ENCODE measurements at regions not wholly inside any gene's neighbourhood (a gene's known extent, or its start where the extent isn't known, plus 50 kb on each side); places are given as distances from the start of the nearest gene placed in this dataset.

GRCh38 chr7:136230210-136230609 lies 253.1 kb upstream of the MTPN start:
- 48% methylated on average over 1 of the region's 1 CpG for WGBS
- Histone ChIP-seq H3K9me3 (ENCODE audit: control insufficient read depth in 4 of 4, low read length in 3 of 4) (no peaks in the 10 kb centered on the region), H3K9ac (ENCODE audit: low read depth in 1 of 2, low read length in 2 of 2) (no peak overlapping the region), H3K36me3 (ENCODE audit: control insufficient read depth in 4 of 4, insufficient read depth in 3 of 4, low read depth in 1 of 4, low read length in 3 of 4) (no peaks in the 10 kb centered on the region), H3K27ac (ENCODE audit: low read depth in 1 of 2, low read length in 2 of 2) (no peak overlapping the region), H3K27me3 (ENCODE audit: control insufficient read depth in 4 of 4, insufficient read depth in 4 of 4, low read length in 3 of 4) (no peaks in the 10 kb centered on the region), H3K4me3 (ENCODE audit: low read depth in 1 of 3, low read length in 3 of 3) (no peak overlapping the region), H3K4me1 (ENCODE audit: control insufficient read depth in 4 of 4, insufficient read depth in 4 of 4, low read length in 3 of 4) (no peaks in the 10 kb centered on the region)
- no peak for DNase-seq (ENCODE audit: low spot score)
- TF ChIP-seq FOXA1 (IDR thresholded peaks at IDR 0.05) = no peak
- no peak for TF ChIP-seq NR2F2 (IDR thresholded peaks at IDR 0.05)
- TF ChIP-seq REST (IDR thresholded peaks at IDR 0.05) = no peak
- no peak for TF ChIP-seq JUND (IDR thresholded peaks at IDR 0.05)
- TF ChIP-seq HNF4G (IDR thresholded peaks at IDR 0.05) = no peak
- TF ChIP-seq YY1 (IDR thresholded peaks at IDR 0.05) = no peak
- TF ChIP-seq, protein P1, sequence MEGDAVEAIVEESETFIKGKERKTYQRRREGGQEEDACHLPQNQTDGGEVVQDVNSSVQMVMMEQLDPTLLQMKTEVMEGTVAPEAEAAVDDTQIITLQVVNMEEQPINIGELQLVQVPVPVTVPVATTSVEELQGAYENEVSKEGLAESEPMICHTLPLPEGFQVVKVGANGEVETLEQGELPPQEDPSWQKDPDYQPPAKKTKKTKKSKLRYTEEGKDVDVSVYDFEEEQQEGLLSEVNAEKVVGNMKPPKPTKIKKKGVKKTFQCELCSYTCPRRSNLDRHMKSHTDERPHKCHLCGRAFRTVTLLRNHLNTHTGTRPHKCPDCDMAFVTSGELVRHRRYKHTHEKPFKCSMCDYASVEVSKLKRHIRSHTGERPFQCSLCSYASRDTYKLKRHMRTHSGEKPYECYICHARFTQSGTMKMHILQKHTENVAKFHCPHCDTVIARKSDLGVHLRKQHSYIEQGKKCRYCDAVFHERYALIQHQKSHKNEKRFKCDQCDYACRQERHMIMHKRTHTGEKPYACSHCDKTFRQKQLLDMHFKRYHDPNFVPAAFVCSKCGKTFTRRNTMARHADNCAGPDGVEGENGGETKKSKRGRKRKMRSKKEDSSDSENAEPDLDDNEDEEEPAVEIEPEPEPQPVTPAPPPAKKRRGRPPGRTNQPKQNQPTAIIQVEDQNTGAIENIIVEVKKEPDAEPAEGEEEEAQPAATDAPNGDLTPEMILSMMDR (IDR thresholded peaks at IDR 0.05; ENCODE audit: low read depth, low read length, missing input control) = no peak
- TF ChIP-seq, protein P2, sequence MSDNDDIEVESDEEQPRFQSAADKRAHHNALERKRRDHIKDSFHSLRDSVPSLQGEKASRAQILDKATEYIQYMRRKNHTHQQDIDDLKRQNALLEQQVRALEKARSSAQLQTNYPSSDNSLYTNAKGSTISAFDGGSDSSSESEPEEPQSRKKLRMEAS (IDR thresholded peaks at IDR 0.05) = no peak
- TF ChIP-seq HNF4A (conservative IDR thresholded peaks at IDR 0.05) = no peak
- TF ChIP-seq ATF3 (IDR thresholded peaks at IDR 0.05) = no peak
- TF ChIP-seq GABPA (IDR thresholded peaks at IDR 0.05 in 1 of 2, conservative IDR thresholded peaks at IDR 0.05 in 1 of 2) = no peak

DNA sequence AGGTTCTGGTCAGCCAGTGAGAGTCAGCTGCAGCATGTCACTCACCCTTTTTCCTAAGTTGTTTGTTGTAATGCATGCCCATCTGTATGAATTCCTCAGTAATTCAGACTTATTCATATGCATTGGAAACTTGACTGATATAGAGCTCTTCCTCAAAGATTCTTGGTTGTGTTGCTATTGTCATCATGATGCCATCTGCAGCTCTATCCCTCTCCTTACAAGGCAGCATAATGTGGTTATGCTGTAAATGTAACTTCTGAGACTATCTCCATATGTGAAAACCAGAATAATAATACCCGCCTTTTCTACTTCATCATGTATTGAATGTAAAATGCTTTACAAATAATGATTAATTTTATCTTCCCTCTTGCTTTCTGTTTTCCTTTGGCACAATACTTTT lies 252.6 kb upstream of the MTPN start:
- Histone ChIP-seq H3K4me1 (ENCODE audit: control insufficient read depth in 4 of 4, insufficient read depth in 4 of 4, low read length in 3 of 4) (no peaks in the 10 kb centered on the region), H3K27ac (ENCODE audit: low read depth in 1 of 2, low read length in 2 of 2) (no peak overlapping the region), H3K36me3 (ENCODE audit: control insufficient read depth in 4 of 4, insufficient read depth in 3 of 4, low read depth in 1 of 4, low read length in 3 of 4) (no peaks in the 10 kb centered on the region), H3K9me3 (ENCODE audit: control insufficient read depth in 4 of 4, low read length in 3 of 4) (no peaks in the 10 kb centered on the region), H3K9ac (ENCODE audit: low read depth in 1 of 2, low read length in 2 of 2) (no peak overlapping the region), H3K27me3 (ENCODE audit: control insufficient read depth in 4 of 4, insufficient read depth in 4 of 4, low read length in 3 of 4) (no peaks in the 10 kb centered on the region), H3K4me3 (ENCODE audit: low read depth in 1 of 3, low read length in 3 of 3) (no peak overlapping the region)
- no peak for DNase-seq (ENCODE audit: low spot score)
- TF ChIP-seq HNF4A (conservative IDR thresholded peaks at IDR 0.05) (no peak), FOXA1 (IDR thresholded peaks at IDR 0.05) (no peak)
- WGBS = 90% methylated on average over 1 of the region's 1 CpG

DNA sequence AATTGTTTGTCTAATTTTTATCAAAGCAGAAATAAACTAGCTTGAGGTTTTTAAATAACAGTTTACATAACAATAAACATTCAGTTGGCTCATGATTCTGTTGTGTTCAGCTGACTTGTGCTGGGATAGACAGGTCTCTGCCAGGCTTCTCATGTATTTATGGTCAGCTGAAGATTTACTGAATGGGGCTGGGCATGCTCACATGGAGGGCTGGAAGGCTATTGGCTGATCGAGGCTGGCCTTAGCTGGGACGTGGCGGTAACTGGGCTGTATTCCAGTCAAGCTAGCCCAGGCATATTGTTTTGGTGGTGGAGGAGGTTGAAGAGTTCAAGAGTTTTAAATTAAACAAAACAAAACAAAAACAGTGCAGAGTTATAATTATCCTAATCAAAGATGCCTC lies 251.0 kb upstream of the MTPN start:
- no peak overlapping the region for H3K9ac ChIP-seq (ENCODE audit: low read depth in 1 of 2, low read length in 2 of 2)
- no peak for DNase-seq (ENCODE audit: low spot score)
- no peaks in the 10 kb centered on the region for H3K4me1 ChIP-seq (ENCODE audit: control insufficient read depth in 4 of 4, insufficient read depth in 4 of 4, low read length in 3 of 4)
- 80% methylated on average over 3 of the region's 3 CpGs for WGBS
- no peak overlapping the region for H3K4me3 ChIP-seq (ENCODE audit: low read depth in 1 of 3, low read length in 3 of 3)
- no peak overlapping the region for H3K27ac ChIP-seq (ENCODE audit: low read depth in 1 of 2, low read length in 2 of 2)
- no peaks in the 10 kb centered on the region for H3K27me3 ChIP-seq (ENCODE audit: control insufficient read depth in 4 of 4, insufficient read depth in 4 of 4, low read length in 3 of 4)
- TF ChIP-seq FOXA1 (IDR thresholded peaks at IDR 0.05) (no peak), RXRA (IDR thresholded peaks at IDR 0.05) (peak in 1 of 2 donors; percentile 9)
- H3K36me3 ChIP-seq (ENCODE audit: control insufficient read depth in 4 of 4, insufficient read depth in 3 of 4, low read depth in 1 of 4, low read length in 3 of 4) = no peaks in the 10 kb centered on the region
- no peaks in the 10 kb centered on the region for H3K9me3 ChIP-seq (ENCODE audit: control insufficient read depth in 4 of 4, low read length in 3 of 4)

All from liver (tissue), 8 donors.